GM10266 (cell line): ENCODE measurements at regions not wholly inside any gene's neighbourhood (a gene's known extent, or its start where the extent isn't known, plus 50 kb on each side); places are given as distances from the start of the nearest gene placed in this dataset.
"Not testable (repeated sequence)": the region's sequence is repeated elsewhere in the genome, so short reads cannot be mapped to it uniquely, and the experiment has no call there.

Experiments
- DNase-seq: peaks from one replicate; pipeline ENCODE4 v3.0.0; 2012; ENCODE audit errors: extremely low spot score
- TF ChIP-seq, protein P1 (sequence below): IDR thresholded peaks from 2 replicates; pipeline ENCODE4 v1.5.1; 2012; ENCODE audit warnings: mild to moderate bottlenecking, low read depth; ENCODE audit not compliant: control insufficient read depth, insufficient read depth; ENCODE audit errors: missing control alignments

DNA sequence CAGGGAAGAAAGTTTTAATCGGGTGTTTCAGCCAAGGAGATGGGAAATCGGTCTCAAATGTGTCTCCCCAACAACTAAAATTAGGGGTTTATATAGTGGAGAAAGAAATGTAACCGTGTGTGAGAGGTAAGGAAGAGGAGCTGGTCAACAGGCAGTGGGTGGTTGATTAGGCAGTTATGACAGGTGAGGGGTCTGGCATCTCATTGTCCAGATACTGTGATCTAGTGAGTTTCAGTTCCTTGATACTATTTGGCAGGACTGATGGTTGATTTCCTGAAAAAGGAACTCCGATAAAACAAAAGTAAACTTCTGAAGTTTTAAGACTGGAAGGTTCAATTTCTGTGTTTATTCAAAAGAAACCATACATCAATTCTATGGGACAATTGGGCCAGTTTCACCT, 197.9 kb downstream of the LPIN1 start:
- DNase-seq: no peak
- TF ChIP-seq, protein P1, sequence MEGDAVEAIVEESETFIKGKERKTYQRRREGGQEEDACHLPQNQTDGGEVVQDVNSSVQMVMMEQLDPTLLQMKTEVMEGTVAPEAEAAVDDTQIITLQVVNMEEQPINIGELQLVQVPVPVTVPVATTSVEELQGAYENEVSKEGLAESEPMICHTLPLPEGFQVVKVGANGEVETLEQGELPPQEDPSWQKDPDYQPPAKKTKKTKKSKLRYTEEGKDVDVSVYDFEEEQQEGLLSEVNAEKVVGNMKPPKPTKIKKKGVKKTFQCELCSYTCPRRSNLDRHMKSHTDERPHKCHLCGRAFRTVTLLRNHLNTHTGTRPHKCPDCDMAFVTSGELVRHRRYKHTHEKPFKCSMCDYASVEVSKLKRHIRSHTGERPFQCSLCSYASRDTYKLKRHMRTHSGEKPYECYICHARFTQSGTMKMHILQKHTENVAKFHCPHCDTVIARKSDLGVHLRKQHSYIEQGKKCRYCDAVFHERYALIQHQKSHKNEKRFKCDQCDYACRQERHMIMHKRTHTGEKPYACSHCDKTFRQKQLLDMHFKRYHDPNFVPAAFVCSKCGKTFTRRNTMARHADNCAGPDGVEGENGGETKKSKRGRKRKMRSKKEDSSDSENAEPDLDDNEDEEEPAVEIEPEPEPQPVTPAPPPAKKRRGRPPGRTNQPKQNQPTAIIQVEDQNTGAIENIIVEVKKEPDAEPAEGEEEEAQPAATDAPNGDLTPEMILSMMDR: no peak

DNA sequence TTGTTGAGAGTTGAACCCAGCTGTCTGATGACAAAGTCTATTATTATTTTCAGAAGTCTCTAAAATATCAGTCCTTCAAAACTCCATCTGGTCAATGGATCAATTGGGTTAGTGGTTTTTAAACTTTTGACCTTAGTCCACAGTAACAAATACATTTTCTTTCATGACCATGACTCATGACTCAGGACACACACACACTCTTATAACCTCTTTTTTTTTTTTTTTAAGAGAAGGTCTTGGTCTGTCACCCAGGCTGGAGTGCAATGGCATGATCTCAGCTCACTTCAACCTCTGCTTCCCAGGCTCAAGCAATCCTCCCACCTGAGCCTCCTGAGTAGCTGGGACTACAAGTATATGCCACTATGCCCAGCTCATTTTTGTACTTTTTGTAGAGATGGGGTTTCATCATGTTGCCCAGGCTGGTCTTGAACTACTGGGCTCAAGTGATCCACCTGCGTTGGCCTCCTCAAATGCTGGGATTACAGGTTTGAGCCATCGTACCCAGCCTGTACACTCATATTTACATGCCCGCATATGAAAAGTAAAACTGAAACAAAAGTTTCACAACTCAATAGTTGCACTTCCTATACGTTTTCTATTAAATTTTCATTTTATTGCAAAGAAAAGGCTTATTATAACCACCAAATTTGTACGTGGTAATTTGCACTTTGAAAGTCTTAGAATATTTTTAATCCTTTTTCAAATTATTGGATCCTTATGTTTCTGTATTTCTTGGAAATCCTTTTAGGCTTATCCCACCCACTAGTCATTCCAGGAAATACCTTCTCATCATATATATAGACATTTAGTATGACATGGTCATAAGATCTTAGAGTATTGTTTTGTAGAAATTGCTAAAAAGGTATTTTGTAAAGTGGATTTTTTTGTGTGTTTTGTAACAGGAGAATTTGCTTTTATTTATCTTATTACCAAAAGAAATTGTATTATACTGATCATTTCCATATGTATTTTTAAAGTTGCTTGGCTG, 199.0 kb downstream of the LPIN1 start:
- no peak for DNase-seq
- TF ChIP-seq, protein P1: no peak

DNA sequence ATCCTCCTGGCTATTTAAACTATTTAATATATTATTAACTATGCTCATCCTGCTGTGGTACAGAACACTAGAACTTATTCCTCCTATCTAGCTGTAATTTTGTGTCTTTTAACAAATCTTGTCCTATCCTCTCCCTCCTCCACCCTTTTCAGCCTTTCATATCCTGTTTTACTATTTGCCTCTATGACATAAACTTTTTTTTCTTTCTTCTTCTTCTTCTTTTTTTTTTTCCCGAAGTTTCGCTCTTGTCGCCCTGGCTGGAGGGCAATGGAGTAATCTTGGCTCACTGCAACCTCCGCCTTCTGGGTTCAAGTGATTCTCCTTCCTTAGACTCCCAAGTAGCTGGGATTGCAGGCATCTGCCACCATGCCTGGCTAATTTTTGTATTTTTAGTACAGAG, 201.5 kb downstream of the LPIN1 start:
- DNase-seq: no peak
- TF ChIP-seq, protein P1: no peak

DNA sequence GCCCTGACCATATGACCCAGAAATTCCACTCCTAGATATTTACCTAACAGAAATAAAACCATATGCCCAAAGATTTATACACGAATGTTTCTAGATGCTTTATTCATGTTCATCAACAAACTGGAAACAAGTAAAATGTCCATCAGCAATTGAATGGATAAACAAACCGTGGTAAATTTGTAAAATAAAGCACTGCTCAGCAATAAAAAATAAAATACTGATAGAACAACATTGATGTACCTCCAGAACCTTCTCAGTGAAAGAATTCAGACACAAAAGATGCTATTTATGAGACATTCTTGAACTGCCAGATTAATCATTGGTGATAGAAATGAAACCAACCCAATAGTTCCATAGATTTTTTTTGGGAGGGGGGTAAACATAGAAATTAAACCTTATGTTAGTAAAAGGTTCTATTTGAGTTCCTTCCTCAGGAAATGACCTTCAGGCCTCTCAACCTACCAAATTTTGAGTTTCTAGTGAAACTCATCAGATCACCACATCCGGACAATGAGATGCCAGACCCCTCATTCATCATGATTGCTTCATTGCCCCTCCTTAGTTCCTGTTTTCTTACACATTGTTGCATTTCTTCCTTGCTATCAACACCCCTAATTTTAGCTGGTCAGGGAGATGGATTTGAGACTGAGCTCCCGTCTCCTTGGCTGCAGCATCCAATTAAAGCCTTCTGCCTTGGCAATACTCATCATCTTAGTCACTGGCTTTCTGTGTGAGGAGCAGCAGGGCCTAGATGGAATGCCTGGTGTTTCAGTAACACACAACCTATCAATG, 203.5 kb downstream of the LPIN1 start:
- DNase-seq: no peak
- TF ChIP-seq, protein P1: no peak

DNA sequence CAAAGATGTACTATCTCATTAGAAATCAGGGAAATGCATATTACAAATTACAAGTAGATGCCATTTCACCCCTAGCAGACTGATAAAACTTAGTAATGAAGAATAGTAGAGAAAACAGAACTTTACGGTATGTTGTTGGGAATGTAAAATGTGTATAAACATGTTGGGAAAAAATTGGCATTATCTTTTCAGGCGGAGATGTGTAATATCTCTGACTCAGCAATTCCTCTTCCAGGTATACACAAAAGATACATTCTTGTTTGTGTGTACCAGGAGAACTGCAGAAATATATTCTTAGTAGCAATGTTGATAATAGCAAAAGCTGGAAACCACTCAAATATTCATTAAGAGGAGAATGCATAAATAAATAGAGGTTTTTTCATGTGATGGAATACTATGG, 204.5 kb downstream of the LPIN1 start:
- DNase-seq: no peak
- TF ChIP-seq, protein P1: no peak

DNA sequence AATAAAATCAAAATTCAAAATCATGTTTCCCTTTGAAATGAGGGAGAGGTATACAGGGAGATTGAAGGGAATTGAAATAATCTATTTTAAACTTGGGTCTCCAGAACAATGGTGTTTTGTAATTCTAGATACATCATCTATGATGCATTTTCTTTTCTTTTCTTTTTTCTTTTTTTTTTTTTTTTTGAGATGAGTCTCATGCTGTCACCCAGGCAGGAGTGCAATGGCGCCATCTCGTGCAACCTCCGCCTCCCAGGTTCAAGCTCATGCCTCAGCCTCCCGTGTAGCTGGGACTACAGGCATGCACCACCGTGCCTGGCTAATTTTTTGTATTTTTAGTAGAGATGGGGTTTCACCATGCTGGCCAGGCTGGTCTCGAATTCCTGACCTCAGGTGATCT, 205.1 kb downstream of the LPIN1 start:
- DNase-seq: not testable (repeated sequence)

DNA sequence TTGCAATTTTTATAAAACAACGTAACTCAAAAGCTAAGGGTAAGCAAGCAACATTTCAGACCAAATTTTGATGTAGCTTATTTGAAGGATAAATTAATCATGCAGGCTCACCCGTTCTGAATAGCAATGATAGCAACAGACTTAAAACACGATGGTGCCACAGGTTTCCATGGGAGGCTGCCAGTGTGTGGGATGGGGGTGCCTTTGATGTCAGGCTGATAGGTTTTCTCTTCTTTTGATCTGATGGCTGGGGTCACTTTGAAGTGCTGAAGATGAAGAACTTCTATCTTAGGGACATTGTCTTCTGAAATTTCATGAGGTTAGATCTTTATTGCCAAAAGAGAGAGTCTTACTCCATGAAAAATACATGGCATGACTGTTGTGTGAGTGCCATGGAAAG, 206.8 kb downstream of the LPIN1 start:
- TF ChIP-seq, protein P1: no peak
- no peak for DNase-seq
